ENCODE measurements at regions not wholly inside any gene's neighbourhood (a gene's known extent, or its start where the extent isn't known, plus 50 kb on each side); places are given as distances from the start of the nearest gene placed in this dataset.

GRCh38 chr13:105820415-105820814 lies 715.0 kb downstream of the EFNB2 start:
- no peak for DNase-seq

GRCh38 chr13:105817498-105817897 lies 718.0 kb downstream of the EFNB2 start:
- no peak for DNase-seq

GRCh38 chr13:105816994-105817393 lies 718.5 kb downstream of the EFNB2 start:
- no peak for DNase-seq

- DNase-seq = no peak
These were observed 720.6 kb downstream of the EFNB2 start for GRCh38 chr13:105814902-105815250.

- no peak for DNase-seq
These were observed 721.1 kb downstream of the EFNB2 start for GRCh38 chr13:105814219-105814901.

GRCh38 chr13:105806628-105806920 lies 728.9 kb downstream of the EFNB2 start:
- DNase-seq = no peak

GRCh38 chr13:105805892-105806627 lies 729.4 kb downstream of the EFNB2 start:
- DNase-seq = no peak

GRCh38 chr13:105804561-105805190 lies 730.8 kb downstream of the EFNB2 start:
- no peak for DNase-seq

- DNase-seq = no peak
These were observed 736.3 kb downstream of the EFNB2 start for GRCh38 chr13:105799155-105799554.

GRCh38 chr13:105798541-105798940 lies 736.9 kb downstream of the EFNB2 start:
- DNase-seq = no peak

- no peak for DNase-seq
These were observed 739.4 kb downstream of the EFNB2 start for GRCh38 chr13:105796081-105796480.

GRCh38 chr13:105790923-105791322 lies 744.5 kb downstream of the EFNB2 start:
- no peak for DNase-seq

GRCh38 chr13:105788530-105788929 lies 746.9 kb downstream of the EFNB2 start:
- no peak for DNase-seq

- no peak for DNase-seq
These were observed 747.8 kb downstream of the EFNB2 start for GRCh38 chr13:105787632-105788031.

GRCh38 chr13:105785436-105785835 lies 750.0 kb downstream of the EFNB2 start:
- no peak for DNase-seq

GRCh38 chr13:105783261-105783660 lies 752.2 kb downstream of the EFNB2 start:
- no peak for DNase-seq

- DNase-seq = no peak
These were observed 757.3 kb downstream of the EFNB2 start for GRCh38 chr13:105778196-105778595.

GRCh38 chr13:105774739-105775460 lies 760.6 kb downstream of the EFNB2 start:
- DNase-seq = no peak

GRCh38 chr13:105773863-105774538 lies 761.5 kb downstream of the EFNB2 start:
- DNase-seq = no peak

- no peak for DNase-seq
These were observed 762.2 kb downstream of the EFNB2 start for GRCh38 chr13:105773241-105773640.

- DNase-seq = no peak
These were observed 771.0 kb downstream of the EFNB2 start for GRCh38 chr13:105764486-105764885.

GRCh38 chr13:105763851-105764250 lies 771.6 kb downstream of the EFNB2 start:
- DNase-seq = no peak

- DNase-seq = no peak
These were observed 773.4 kb downstream of the EFNB2 start for GRCh38 chr13:105762096-105762495.

Data from activated naive CD4-positive, alpha-beta T cell treated with Interleukin-2 at 50 U/mL for 16 hours (primary cell).